GM18511 (cell line): ENCODE measurements at regions not wholly inside any gene's neighbourhood (a gene's known extent, or its start where the extent isn't known, plus 50 kb on each side); places are given as distances from the start of the nearest gene placed in this dataset.

Experiments
- ATAC-seq: cut with Tn5 transposase; IDR thresholded peaks from one replicate; pipeline ENCODE4 v1.9.1; 2021; ENCODE audit warnings: mild to moderate bottlenecking, moderate library complexity; ENCODE audit not compliant: unreplicated experiment

GRCh38 chr20:48259456-48259855 is 474.2 kb upstream of the SULF2 start:
- ATAC-seq, result no peak

DNA sequence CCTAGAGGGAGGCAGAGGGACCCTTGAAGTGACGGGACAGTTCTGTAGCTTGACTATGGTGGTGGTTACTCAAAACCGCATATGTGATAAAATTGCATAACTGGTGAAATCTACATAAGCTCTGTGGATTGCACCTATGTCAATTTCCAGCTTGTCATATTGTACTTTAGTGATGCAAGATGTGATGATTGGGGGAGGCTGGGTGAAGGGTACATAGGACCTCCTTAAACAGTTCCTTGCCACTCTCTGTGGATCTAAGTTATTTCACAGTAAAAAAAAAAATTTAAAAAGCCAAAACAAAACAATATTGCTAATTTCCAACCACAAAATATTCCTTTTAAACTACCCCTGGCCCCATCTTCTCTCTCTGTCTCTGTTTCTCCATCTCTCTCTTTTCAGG is 472.6 kb upstream of the SULF2 start:
- ATAC-seq, result no peak

DNA sequence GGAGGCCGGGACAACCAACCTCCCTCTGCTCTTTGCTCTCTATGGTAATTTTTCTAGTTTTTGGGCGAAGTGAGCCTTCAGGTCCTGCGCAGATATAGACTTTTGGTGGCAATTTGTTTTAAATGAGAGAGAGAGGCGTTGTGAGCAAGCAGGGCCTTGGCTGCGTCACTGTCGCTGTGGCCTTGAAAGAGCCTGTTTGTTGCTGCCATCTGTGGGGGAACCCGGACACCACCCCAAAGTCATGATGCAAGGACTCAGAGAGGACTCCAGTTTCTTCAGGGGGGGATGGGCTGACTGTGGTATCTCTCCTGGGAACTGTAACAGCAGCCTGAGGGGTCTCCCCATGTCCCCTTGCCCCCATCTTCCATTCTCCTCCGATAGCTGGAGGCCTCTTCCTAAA is 462.7 kb upstream of the SULF2 start:
- no peak for ATAC-seq

GRCh38 chr20:48246061-48246790 is 460.9 kb upstream of the SULF2 start:
- ATAC-seq, result no peak

- ATAC-seq, result no peak
These were observed 457.3 kb upstream of the SULF2 start for GRCh38 chr20:48242623-48243022.

- no peak for ATAC-seq
These were observed 456.2 kb upstream of the SULF2 start for GRCh38 chr20:48241482-48241881.

DNA sequence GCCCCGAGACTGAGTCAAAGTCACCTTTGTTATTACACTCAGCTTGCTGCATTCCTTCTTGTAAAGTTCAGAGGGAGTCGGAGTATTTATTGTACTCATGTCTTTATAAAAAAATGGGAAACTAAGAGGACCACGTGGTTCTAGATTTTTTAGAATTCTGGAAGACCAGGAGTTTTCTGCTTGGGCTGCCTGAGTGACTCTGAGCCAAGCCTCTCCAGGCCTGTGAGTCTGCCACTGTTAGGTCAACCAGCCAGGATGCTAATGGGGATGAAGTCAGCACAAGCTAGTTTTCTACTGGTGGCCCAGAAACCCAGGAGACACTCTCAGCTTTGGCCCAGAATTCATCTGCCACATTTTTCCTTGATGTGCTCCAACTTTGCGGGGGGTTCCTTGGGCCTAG is 453.5 kb upstream of the SULF2 start:
- no peak for ATAC-seq

DNA sequence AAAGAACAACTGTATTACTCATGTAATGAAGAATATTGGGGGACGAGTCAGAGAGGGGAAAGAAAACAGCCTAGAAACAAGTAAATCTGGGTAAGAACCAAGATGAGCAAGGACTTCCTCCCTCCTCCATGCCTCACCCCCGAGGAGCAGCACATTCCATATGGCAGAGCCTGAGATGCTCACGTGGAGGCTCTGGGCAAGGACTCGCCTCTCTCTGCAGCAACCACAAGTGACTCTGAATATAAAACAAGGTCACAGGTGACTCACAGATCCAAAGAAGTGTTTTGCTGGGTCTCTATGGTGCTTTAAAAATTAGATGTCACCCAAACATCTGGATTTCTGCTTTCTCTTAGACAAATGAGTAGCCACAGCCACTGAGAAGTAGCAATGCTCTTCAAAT is 453.0 kb upstream of the SULF2 start:
- no peak for ATAC-seq

- ATAC-seq, result no peak
These were observed 451.0 kb upstream of the SULF2 start for GRCh38 chr20:48236000-48236970.

GRCh38 chr20:48234951-48235350 is 449.7 kb upstream of the SULF2 start:
- ATAC-seq, result no peak

DNA sequence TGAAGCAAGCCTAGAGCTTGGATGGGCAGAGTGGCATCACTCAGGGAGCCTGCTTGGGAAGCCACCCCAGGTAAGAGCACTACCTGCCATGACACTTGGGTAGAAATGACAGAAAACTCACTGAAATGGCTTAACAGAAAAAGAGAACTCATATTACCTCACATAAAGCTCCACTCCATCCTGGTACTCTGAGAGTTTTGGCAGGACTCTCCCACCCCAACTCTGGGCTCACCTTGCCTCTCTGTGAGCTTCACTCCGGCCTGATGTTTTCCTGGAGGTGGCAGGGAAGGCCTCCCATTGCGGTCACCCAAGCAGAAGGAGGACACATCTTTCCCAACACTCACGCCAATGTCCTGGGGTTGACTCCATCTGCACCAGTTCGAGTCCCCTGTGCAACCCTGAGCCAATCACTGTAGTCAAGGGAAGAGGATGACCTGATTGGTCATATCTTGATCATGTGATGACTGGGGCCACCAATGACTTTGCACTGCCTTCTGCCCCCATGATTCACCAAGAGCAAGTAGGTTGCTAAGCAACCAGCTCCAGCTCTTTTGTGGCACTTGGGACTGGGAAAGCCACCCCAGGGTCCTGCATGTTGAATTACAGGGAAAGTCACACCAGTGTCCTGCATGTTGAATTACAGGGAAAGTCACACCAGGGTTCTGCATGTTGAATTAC is 446.1 kb upstream of the SULF2 start:
- ATAC-seq, result no peak

GRCh38 chr20:48230216-48230615 is 444.9 kb upstream of the SULF2 start:
- no peak for ATAC-seq

GRCh38 chr20:48227381-48227780 is 442.1 kb upstream of the SULF2 start:
- no peak for ATAC-seq

DNA sequence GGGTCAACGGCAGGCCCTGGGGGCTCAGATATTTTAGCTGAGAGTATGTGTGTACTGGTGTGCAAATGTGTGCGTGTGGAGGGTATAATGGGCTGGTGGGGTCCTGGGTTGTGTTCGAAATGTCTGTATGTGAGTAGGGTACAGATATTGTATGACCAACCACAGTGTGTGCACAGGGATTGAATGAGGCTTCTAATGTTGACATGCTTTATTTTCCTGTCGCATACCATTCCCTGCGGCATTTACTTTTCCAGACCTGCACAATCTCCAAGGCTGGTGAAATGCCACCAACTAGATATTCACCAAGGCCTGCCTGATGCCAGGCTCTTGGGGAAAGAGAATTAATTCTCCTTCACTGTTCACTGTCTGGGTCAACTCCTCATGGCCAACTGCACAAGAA is 441.4 kb upstream of the SULF2 start:
- no peak for ATAC-seq

DNA sequence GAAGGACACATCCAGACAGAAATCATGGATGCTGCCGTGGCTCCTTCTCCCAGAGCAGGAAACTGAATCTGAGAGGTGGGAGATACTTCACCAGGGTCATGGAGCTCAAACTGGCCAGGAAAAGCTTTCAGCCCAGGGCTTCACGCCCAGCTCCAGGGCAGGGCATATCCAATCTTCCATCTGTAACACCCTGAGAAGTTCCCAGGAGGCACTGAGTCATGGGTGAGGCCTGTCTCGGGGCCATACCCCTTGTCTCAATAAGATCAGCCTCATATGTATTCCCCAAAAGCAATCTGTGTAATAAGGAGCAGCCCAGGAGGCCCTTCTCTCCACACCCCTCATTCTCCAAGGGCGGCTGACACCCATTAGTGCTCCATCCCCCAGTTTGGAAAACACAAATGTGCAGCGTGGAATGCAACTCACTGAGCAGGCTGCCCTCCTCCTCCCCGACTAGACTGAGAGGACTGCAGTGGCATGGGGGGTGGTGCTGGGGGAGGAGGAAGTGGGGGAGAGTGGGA is 439.3 kb upstream of the SULF2 start:
- ATAC-seq, result no peak

DNA sequence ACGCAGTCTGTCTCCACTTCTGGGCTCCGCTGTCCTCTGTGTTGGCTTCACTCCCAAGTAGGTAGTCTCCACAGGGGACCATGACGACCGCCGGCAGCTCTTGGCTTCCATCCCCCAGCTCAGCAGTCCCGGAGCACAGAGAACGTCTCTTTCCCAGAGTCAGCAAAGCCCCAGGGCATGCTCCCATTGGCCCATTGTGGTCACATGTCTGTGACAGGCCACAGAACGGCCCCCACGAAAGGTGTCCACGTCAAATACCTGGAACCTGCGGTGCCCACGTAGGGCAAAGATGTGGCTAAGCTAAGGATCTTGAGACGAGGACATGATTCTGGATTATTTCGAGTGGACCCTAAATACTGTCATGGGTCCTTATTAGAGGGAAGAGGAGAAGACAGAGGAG is 438.4 kb upstream of the SULF2 start:
- ATAC-seq, result no peak

DNA sequence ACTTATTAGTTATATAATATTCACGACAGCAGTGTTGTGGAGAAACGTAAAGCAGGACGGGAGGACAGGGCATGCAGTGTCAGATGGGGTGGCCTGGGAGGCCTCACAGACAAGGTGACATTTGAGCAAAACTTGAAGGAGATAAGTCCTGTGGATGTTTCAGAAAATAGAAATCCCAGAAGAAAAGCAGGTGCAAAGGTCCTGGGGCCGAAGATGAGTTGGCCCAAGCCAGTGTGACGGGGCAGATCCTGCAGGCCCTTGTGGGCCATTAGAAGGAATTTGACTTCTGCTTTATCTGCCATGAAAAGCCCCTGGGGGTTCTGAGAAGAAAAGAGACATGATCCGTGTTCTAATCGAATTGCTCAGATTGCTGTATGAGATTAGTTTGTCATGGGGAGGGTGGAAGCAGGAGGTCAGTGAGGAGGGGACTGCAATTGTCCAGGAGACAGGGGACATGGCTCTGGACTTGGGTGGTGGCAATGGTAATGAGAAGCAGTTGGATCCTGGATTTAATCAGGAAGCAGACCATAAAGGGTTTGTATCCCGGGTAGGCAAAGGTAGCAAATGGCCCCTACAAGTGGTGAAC is 437.4 kb upstream of the SULF2 start:
- no peak for ATAC-seq

DNA sequence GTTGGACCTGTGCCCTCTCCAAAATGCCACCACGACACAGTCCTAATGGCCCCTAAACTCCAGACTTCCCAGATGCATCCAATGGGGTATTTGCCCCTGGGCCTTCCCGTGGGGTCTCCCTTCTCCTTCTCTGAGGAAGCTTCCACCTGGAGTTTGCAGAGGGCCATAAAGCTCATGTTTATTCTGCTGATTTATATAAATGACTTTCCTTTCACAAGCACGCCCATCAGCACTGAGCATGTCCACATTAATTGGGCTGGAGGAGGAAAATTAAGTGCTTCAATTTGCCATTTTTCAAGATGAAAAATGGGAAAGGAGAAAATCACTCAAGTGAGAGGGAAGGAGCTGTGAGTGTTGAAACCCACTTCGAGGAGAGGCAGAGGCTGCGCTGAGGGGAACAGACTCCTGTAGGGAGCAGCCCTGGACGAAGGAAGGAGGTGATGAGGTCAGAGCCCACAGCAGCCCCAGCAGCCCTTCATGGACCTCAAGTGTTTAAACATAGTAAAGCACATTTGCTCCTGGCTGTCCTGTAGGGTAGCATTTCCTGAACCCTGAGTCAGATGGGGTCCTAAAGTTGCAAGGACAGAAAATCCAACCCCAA is 434.9 kb upstream of the SULF2 start:
- no peak for ATAC-seq

GRCh38 chr20:48219306-48219705 is 434.0 kb upstream of the SULF2 start:
- no peak for ATAC-seq

- ATAC-seq, result no peak
These were observed 431.9 kb upstream of the SULF2 start for GRCh38 chr20:48217190-48217589.

DNA sequence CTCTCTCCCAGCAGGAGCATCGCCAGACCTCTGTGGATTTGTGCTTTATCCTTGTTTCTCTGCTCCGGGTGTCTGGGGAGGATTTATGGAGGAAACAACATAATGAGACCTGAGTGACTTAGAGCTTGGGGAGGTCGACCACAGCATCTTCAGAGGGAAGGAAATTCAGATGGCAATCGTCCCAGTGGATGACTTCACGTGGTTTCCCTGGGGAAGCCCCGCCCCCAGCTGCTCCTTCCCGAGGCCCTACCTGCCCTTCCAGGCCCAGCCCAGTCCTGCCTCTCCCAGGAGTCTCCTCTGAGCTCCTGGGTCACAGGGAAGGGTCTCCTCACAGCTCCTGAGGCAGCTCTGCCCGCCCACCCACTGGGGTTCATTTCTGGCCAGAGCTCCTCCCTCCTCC is 430.3 kb upstream of the SULF2 start:
- ATAC-seq, result no peak
